Hematopoietic multipotent progenitor cell treated with erythropoietin and hydrocortisone succinate and interleukin-3 and kit ligand, for 8 days (in vitro differentiated cells): ENCODE measurements at regions not wholly inside any gene's neighbourhood (a gene's known extent, or its start where the extent isn't known, plus 50 kb on each side); places are given as distances from the start of the nearest gene placed in this dataset.
"Not testable (repeated sequence)": the region's sequence is repeated elsewhere in the genome, so short reads cannot be mapped to it uniquely, and the experiment has no call there.

Experiments
- DNase-seq: peaks from one replicate; pipeline ENCODE4 v3.0.0-alpha.2; 2015

DNA sequence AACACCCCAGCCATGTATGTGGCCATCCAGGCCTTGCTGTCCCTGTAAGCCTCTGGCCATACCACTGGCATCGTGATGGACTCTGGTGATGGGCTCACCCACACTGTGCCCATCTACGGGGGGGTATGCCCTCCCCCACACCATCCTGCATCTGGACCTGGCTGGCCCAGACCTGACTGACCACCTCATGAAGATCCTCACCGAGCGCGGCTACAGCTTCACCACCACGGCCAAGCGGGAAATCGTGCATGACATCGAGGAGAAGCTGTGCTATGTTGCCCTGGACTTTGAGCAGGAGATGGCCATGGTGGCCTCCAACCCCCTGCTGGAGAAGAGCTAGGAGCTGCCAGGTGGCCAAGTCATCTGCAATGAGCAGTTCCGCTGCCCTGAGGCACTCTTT lies 80.4 kb upstream of the ZCCHC2 start:
- DNase-seq, result no peak

DNA sequence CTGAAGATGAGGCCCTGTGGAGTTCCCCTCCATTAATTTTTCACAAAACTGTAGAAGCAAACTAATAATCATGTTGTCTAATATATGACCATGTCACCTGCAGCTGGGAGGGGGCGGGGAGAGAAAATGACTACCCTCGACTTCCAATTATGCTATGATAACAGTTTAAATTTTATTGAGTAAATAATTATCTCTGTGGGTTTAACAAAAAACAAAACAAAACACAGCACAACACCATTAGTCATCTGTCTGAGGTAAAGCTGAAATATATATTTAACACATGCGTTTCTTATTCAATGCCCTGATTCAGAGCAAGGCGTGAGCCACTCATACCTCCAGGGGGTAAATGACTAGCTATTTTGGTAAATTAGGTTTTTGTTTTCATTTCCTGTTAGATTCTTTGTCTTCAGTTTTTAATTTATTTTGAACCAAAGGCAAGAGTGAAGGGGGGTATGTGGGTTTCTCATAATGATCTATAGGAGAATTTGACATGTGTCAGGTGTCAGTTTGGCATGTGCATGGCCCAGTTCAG lies 77.4 kb upstream of the ZCCHC2 start:
- no peak for DNase-seq

- no peak for DNase-seq
Observed at GRCh38 chr18:62446511-62446910, 76.3 kb upstream of the ZCCHC2 start.

DNA sequence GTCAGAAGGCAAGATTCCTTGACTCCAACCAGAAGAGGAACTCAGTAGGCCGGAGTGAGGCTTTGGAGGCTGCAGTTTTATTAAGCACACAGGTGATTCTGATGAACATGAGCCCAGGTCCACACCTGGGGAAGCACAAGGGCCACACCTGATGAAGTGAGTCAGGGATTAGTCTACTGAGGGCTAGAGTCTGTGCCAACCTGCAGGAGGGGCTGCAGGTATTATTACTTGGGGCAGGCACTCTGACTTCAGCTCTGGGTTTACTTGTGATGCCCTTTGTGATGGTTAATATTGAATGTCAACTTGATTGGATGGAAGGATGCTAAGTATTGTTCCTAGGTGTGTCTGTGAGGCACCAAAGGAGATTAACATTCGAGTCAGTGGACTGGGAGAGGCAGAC lies 75.2 kb upstream of the ZCCHC2 start:
- no peak for DNase-seq

DNA sequence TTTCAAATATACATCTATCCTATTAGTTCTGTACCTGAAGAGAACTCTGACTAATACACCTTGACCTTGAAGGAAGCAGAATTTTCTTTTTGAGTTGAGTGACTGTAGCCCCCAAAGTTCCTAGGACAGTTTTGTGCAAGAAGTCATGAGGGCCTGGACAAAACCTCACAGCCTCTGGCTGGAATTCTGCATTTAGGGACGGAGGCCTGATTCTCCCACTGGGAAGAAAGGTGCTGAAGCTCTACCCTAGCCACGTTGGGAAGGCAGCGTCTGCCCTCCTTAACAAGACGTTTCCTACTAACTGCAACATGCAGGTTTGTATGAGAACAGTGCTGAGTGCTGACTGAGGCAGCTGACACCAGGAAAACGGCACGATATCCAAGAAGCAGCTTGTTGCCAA lies 74.4 kb upstream of the ZCCHC2 start:
- no peak for DNase-seq

DNA sequence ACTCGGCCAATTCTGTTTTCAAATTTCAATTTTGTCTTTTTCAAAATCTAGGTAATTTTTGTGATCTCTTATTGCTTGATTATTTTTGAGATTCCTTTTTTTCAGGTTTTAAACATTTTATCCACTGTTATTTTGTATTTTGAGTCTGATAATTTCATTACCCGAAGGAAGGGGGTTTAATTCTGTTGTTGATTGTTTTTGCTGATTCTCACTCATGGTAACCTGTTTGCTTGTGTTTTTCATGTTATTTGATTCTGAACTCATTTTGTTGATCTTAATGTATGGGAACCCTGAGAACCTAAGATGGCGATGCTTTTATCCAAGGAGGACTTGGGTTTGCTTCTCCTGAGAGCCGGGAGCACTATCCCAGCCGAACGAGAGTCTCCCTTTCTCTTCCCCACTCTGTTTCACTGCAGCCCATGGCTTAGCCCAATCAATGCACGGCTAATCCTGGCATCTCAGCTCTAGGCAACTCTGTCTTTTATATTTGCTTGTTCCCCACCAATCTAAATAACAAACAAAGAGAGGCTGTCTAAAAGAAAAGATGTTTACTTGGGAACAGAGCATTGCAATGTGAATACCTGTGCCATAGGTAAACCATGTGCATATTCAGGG lies 73.2 kb upstream of the ZCCHC2 start:
- no peak for DNase-seq

GRCh38 chr18:62450175-62450545 lies 72.7 kb upstream of the ZCCHC2 start:
- no peak for DNase-seq

- DNase-seq, result peak; percentile 95
Observed at GRCh38 chr18:62450546-62451410, 72.0 kb upstream of the ZCCHC2 start.

DNA sequence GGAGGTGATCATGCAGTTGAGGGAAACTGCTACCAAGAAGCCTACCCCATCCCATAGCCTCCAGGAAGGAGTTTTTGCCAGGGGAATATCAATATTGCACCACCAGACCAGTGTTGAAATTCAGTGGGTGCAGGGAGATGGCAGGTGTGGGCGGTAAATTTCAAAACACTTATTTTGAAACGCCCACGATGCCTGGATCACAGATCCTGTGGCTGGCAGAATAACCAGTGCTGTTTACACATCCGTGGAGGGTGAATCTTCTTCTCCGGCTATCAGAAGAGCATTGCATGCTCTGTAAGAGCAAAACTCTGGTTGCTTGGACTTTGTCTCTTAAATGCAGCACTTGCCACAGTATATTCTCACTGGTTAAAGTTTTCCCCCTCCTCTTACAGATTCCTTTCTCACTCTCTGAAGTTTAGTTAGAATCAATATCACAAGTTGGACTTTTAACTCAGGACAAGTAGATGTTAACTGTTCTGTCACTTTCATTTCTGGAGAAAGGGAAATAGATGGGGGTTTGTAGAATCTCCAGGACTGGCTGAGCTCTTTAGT lies 70.5 kb upstream of the ZCCHC2 start:
- DNase-seq, result no peak

DNA sequence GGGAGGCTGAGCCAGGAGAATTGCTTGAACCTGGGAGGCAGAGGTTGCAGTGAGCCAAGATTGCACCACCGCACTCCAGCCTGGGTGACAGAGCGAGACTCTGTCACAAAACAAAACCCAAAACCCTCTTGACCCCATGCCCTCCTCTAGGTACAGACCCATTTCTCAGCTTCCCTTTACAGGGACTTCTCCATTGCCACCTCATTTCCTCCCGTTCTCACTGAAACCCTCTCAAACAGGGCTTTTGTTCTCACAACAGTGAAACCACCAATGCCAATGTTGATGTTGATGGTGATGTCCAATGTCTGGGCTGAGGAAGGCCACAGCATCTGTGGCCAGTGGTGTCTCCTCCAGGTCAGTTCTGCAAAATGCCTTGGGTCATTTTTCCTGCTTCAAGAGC lies 69.0 kb upstream of the ZCCHC2 start:
- DNase-seq, result no peak

DNA sequence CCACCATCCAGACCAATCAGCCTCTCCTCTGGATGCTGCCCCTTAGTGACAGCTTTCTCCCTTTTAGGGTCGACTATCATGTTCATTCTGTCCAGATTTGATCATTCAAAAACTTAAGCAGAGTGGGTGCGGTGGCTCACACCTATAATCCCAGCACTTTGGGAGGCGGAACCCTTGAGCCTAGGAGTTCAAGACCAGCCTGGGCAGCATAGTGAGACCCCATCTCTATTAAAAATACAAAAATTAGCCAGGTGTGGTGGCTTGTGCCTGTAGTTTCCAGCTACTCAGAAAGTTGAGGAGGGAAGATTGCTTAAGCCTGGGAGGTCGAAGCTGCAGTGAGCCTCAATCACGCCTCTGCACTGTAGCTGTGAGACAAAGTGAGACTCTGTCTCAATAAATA lies 68.3 kb upstream of the ZCCHC2 start:
- no peak for DNase-seq

- DNase-seq, result no peak
Observed at GRCh38 chr18:62455222-62455621, 67.6 kb upstream of the ZCCHC2 start.

GRCh38 chr18:62457877-62458276 lies 64.9 kb upstream of the ZCCHC2 start:
- no peak for DNase-seq

DNA sequence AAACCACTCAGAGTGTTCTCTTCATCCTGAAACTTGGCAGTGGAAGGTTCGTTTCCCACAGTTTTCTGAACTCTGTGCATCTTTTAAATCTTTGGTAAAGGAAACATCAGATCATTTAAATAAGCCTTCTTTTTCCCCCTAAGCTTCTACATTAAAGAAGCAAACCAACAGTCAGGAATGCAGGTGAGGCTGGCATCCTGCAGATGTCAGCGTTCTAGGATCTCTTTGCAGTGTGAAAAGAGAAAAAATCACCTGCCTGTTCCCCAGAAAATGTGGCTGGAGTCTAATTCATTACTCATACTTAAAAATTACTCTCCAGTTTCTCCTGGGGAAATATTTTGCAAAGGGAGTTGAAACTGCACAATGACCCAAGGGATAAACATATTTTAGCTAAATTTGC lies 64.5 kb upstream of the ZCCHC2 start:
- DNase-seq, result no peak

- no peak for DNase-seq
Observed at GRCh38 chr18:62458868-62459716, 63.7 kb upstream of the ZCCHC2 start.

DNA sequence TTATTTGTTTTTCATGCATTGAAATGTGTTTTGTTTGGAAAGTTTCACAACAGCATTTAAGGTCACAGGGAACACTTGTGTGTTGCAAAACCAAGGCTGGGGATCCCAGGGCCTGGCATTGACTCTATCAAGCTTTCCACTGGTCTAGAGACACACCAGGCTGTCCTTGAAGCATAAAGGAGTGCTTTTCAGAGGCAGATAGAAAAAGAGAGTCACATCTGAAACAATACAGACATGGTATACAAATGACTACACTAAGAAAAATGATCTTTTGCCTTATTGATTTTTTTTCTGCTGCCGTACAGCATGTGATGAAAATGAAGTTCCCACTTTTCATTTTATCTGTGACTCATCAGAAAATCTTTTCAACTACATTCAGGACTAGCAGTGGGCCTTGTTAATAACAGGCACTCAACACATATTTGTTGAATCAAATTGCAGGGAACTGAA lies 61.9 kb upstream of the ZCCHC2 start:
- no peak for DNase-seq

- DNase-seq, result no peak
Observed at GRCh38 chr18:62461591-62461990, 61.2 kb upstream of the ZCCHC2 start.

DNA sequence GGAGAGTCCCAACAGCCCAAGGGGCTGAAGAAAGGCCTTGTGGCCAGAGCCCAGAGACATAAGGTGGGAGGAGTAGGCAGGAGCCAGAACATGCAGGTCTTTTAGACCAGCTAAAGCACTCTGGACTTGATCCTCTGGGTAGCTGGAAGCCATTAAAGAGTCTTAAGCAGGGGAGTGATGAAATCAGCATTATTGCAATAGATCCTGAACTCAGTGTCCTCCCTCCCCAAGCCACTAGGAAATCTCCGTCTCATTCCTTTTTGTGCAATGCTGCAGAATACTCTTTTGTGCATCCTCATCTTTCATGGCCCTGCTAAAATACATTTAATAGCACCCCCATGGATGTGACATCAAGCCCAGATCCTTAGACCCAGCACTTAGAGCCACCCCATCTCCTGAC lies 58.6 kb upstream of the ZCCHC2 start:
- DNase-seq, result no peak

DNA sequence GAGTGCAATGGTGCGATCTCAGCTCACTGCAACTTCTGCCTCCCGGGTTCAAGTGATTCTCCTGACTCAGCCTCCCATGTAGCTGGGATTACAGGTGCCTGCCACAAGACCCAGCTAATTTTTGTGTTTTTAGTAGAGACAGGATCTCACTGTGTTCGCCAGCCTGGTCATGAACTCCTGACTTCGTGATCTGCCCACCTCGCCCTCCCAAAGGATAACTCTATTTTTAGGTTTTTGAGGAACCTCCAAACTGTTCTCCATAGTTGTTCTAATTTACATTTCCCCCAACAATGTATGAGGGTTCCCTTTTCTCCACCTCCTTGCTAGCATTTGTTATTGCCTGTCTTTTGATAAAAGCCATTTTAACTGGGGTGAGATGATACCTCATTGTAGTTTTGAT lies 53.7 kb upstream of the ZCCHC2 start:
- DNase-seq, result not testable (repeated sequence)
